ENCODE measurements at regions not wholly inside any gene's neighbourhood (a gene's known extent, or its start where the extent isn't known, plus 50 kb on each side); places are given as distances from the start of the nearest gene placed in this dataset.

GRCh38 chr7:35491233-35491632, 203.7 kb downstream of the HERPUD2 start:
- TF ChIP-seq CHD1 (IDR thresholded peaks at IDR 0.05; ENCODE audit: low read depth, low read length) (no peak), RFX5 (IDR thresholded peaks at IDR 0.05; ENCODE audit: low read depth, low read length) (no peak), CTCF (conservative IDR thresholded peaks at IDR 0.05; ENCODE audit: low read depth, low read length) (no peak), RAD21 (IDR thresholded peaks at IDR 0.05; ENCODE audit: low read length) (no peak)
- TF ChIP-seq, protein P1, sequence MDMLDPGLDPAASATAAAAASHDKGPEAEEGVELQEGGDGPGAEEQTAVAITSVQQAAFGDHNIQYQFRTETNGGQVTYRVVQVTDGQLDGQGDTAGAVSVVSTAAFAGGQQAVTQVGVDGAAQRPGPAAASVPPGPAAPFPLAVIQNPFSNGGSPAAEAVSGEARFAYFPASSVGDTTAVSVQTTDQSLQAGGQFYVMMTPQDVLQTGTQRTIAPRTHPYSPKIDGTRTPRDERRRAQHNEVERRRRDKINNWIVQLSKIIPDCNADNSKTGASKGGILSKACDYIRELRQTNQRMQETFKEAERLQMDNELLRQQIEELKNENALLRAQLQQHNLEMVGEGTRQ (IDR thresholded peaks at IDR 0.05; ENCODE audit: low read depth, low read length), result no peak
- no peak overlapping the region for H2BK5ac ChIP-seq (ENCODE audit: low read depth, low read length, poor library complexity, severe bottlenecking)
- no peak overlapping the region for H2BK20ac ChIP-seq (ENCODE audit: low read depth, low read length)
- no peak overlapping the region for H3K14ac ChIP-seq (replicated peaks; ENCODE audit: low read depth, low read length)
- dilution Hi-C loops (cut with HindIII; ENCODE audit: low sequenced_read_pairs, unreplicated experiment) (no loop called here), in situ Hi-C loops (cut with MboI; ENCODE audit: low sequenced_read_pairs) (no loop called here), intact Hi-C loops (cut with micrococcal nuclease) (no loop called here)
- H4K20me1 ChIP-seq (ENCODE audit: insufficient read depth, low read length), result no peaks in the 10 kb centered on the region
- no peak overlapping the region for H2AFZ ChIP-seq (replicated peaks; ENCODE audit: low read length, poor library complexity)
- no peak overlapping the region for H2AK9ac ChIP-seq (replicated peaks; ENCODE audit: low read depth, low read length, poor library complexity)
- no peak overlapping the region for H3K56ac ChIP-seq (ENCODE audit: extremely low read depth, insufficient read depth, low read length)
- no peaks in the 10 kb centered on the region for H3K79me1 ChIP-seq (ENCODE audit: low read depth in 1 of 2, low read length in 2 of 2)
- H3K18ac ChIP-seq (ENCODE audit: low read depth, low read length), result no peak overlapping the region
- no peak overlapping the region for H2BK120ac ChIP-seq (ENCODE audit: low read depth, low read length)
- no peak for ATAC-seq (ENCODE audit: low read depth)
- H4K8ac ChIP-seq (ENCODE audit: low read depth in 2 of 2, low read length in 2 of 2), result no peak overlapping the region
- no peak for DNase-seq
- ChIA-PET POLR2A (ENCODE audit: unreplicated experiment) (no interaction called here), CTCF (no interaction called here)
- no peak overlapping the region for H2AK5ac ChIP-seq (ENCODE audit: low read depth, low read length)
- H3K9ac ChIP-seq (ENCODE audit: low read depth, low read length), result no peak overlapping the region
- H3K4ac ChIP-seq (ENCODE audit: low read depth, low read length), result no peak overlapping the region
- H3K27me3 ChIP-seq (ENCODE audit: control insufficient read depth, insufficient read depth, low read length), result peaks cover 2% of the 10 kb centered on the region
- no peak overlapping the region for H3K4me3 ChIP-seq (ENCODE audit: insufficient read depth, low read depth, low read length)
- no peak overlapping the region for H3K27ac ChIP-seq (ENCODE audit: insufficient read depth, low read length)
- H3K9me3 ChIP-seq (ENCODE audit: control insufficient read depth, insufficient read depth, low read length), result no peaks in the 10 kb centered on the region
- no peaks in the 10 kb centered on the region for H3K9me1 ChIP-seq (ENCODE audit: insufficient read depth, low read length)
- no peaks in the 10 kb centered on the region for H3K4me1 ChIP-seq (ENCODE audit: control insufficient read depth, insufficient read depth, low read length)
- no peak overlapping the region for H4K91ac ChIP-seq (ENCODE audit: insufficient read depth, low read depth, low read length)
- no peak overlapping the region for H3K23ac ChIP-seq (ENCODE audit: low read depth, low read length)
- BruUV-seq (replicated peaks), result no TSS peak
- H3K36me3 ChIP-seq (ENCODE audit: control insufficient read depth, insufficient read depth, low read length), result no peaks in the 10 kb centered on the region
- H3K4me2 ChIP-seq (ENCODE audit: low read depth, low read length), result no peak overlapping the region
- no CpG with 5 or more reads among the region's 1 CpG for WGBS, 2 experiments (ENCODE audit: extremely low coverage in 2 of 2, insufficient read length in 1 of 2)
- H4K5ac ChIP-seq (ENCODE audit: low read depth, low read length), result no peak overlapping the region
- H2BK15ac ChIP-seq (ENCODE audit: low read depth, low read length), result no peak overlapping the region

All from IMR-90 (cell line).